Glomerular visceral epithelial cell (primary cell): ENCODE measurements at regions not wholly inside any gene's neighbourhood (a gene's known extent, or its start where the extent isn't known, plus 50 kb on each side); places are given as distances from the start of the nearest gene placed in this dataset.

Source experiments
- DNase-seq: peaks from one replicate; pipeline ENCODE4 v3.0.0-alpha.2; 2016; ENCODE audit errors: extremely low spot score

- no peak for DNase-seq
Measured at GRCh38 chr3:146308682-146309081, 57.8 kb upstream of the PLSCR4 start.

GRCh38 chr3:146308222-146308621, 57.3 kb upstream of the PLSCR4 start:
- no peak for DNase-seq

- no peak for DNase-seq
Measured at GRCh38 chr3:146307456-146307725, 56.5 kb upstream of the PLSCR4 start.

GRCh38 chr3:146306656-146307455, 56.0 kb upstream of the PLSCR4 start:
- no peak for DNase-seq

GRCh38 chr3:146305808-146306423, 55.0 kb upstream of the PLSCR4 start:
- DNase-seq: no peak

GRCh38 chr3:146300768-146301167, 49.9 kb upstream of the PLSCR4 start:
- DNase-seq: no peak
